Activated CD4-positive, alpha-beta T cell treated with anti-CD3 and anti-CD28 coated beads, Interleukin-2, amount 50 U/mL, for 48 hours (primary cell): ENCODE measurements at regions not wholly inside any gene's neighbourhood (a gene's known extent, or its start where the extent isn't known, plus 50 kb on each side); places are given as distances from the start of the nearest gene placed in this dataset.
"Not testable (repeated sequence)": the region's sequence is repeated elsewhere in the genome, so short reads cannot be mapped to it uniquely, and the experiment has no call there.

ENCODE experiments used
- DNase-seq, 2 experiments: peaks; one replicate each; pipeline ENCODE4 v3.0.0-alpha.2; 2020

DNA sequence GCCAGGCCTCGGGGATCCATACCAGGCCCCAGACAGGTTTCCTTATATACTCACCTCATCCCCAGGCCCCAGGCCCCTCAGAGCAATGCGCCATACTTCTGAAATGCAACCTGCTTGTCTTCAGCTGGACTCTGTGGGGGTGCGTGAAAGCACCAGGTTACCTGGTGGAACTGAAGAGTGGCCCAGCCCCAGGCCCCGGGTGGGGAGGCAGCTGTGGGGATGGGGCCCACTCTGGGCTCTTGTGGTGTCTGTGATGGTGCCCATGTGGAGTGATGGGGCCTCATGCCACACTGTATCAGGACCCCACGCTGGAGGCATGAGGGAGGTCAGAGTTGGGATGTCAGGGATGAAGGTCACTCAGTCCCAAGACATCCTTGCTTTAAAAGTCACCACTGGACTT, 999.0 kb downstream of the BRD1 start:
- DNase-seq = no peak

DNA sequence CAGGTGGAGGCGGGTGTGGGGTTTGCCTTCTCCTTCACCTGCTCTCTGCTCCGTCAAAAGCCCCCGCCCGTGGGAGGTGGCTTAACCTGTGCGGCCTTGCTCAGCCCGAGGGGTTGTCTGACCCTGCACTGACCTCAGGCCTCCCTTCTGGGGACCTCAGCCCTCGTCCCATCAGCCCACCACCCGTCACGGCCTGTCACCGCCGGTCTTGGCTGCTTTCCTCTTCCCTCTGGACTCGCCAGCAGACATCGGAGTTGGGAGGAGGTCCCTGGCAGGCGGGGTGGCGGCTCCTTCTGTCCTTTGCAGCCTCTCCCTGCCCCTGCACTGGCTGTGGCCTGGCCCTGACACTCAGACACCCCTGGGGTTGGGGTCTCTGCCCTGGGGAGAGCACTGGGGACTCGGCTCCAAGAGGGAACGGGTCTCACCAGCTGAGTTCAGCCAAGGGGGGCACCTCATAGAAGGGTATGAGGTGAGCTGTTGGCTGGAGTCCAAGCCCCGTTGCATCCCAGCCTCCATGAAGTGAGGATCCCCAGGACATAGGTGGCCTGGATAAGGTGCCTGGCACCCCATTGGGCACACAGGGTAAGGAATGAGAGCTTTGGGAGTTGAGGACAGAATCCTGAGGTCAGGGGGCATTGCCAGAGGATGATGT, 999.6 kb downstream of the BRD1 start:
- DNase-seq = no peak

DNA sequence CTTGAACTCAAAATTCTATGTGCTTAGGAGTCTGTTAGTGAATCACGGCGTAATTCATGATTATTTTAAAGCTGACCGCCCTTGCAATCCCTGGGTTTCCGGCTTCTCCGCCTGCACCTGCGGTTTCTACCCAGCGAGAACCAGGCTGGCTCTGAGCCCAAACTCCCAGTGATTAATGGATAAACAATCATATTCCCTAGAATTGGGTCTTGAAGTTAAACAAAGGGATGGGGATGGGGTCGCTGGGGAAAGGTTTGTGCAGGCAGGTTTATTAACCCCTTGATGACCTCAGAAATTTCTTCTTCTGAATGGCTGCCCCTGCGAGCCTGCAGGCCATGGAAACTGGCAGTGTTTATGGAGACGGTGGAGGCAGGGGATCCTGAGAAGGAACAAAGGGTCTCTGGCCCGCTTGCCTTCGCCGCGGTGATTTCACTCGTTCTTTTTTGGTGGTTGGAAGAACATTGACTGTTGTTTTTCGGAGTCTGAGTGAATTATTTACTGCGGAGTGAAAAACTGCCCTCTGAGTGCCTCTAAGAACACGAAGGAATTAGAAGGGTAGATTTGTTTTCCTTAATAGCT, 1000.3 kb downstream of the BRD1 start:
- DNase-seq = no peak

DNA sequence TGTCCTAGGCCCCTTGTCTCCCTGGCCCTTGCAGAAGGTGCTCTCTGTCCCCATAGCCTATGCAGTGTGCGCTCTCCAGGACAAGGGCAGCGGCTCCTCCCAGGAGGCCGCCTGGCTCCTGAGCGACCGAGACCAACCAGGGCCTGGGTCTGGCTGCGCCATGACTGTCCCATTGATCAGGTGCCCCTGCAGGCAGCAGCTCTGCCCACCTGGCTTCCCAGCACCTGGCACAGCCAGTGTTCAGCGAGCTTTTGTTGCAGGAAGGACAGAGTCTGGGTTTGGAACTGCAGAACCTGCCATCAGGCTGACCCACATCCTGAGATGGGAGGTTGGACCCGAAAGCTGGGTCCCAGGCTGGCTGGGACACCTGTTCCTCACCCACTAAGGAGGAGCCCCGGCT, 1001.1 kb downstream of the BRD1 start:
- DNase-seq = no peak

DNA sequence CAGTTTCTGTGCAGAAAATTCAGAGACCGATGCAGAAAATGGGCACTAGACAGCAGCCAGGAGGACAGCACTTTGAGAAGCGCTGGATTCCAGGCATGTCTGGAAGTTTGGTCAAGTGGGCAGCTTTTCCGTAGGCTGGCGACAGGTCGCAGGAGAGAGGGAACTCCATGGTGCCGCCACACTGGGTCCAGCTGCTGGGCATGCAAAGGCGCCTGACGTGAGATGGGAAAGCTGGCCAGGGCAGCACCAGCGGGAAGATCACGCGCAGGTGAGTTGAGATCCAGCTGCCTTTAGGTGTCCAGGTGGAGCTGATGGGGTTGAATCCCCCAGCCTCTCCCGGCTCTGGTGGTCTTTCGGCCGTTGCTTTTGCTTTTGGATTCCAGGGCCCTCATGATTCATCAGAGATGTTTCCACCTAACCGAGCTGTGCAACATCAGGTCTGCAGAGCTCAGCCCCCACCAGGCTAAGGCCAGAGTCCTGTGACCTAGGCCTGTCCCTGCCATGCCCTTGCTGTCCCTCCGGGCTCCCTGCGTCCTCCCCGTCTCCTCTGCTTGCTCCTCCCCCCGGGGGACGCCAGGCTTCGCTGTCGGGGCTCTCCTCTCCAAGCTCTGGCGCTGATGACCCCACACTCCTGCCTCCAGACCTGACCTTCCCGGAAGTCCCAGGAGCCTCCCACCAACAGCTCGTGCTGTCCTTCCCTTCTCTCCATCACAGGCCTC, 1001.7 kb downstream of the BRD1 start:
- DNase-seq = no peak

DNA sequence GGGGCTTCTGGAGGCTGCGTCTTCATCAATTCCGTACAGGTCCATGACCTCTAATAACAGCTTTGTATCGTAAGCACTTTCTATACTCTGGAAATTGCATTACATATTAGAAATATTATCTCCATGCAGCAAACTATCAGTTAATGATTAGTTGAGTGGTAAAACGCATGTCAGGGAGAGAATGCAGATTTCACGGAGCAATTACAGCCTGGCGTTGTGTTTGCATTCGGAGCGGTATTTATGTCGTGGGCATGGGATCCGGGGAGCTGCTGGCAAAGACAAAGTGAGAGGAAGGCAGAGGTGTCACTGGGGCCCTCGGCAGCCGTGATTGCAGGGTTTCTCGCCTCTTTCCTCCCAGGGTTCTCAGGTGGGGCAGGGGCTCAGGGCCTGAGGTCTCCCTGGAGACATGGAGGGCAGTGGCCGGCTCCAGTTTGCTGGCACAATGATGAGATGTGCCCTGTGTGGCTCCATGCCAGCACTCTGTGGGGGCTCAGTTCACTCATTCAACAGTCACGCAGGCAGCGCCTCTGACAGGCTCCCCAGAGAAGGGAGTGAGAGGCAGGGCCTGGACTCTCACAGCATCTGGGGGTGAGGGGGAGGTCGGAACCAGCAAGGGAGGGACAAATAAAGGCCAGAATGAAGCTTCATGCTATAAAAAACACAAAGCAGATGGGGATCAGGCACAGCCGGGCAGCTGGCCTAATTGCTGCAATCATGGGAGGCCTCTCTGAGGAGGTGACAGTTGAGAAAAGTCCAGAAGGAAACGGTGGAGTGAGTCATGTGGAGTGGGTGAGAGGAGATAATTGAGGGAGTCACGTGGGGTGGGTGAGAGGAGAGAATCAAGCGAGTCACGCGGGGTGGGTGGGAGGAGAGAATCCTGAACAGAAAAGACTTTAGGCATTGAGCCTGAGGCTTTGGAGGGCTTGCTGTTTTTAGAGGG, 1002.7 kb downstream of the BRD1 start:
- no peak for DNase-seq

DNA sequence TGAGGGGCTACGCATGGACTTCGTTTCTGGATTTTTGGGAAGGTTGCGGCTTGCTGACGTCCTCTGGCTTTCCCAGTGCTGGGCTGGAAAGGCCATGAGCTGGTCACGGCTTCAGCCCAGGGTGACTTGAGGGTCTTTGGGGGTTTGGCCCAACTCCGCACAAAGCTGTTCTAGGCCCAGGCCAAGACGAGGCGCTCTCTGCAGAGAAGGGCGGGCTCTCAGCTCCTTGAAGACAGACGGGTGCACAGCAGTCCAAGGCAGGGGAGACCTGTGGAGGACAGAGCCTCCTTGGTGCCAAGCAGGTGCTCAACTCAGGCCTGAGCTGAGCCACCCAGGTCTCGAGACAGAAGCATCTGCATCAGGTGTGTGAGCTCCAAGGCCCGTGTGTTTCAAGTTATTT, 1003.7 kb downstream of the BRD1 start:
- no peak for DNase-seq

DNA sequence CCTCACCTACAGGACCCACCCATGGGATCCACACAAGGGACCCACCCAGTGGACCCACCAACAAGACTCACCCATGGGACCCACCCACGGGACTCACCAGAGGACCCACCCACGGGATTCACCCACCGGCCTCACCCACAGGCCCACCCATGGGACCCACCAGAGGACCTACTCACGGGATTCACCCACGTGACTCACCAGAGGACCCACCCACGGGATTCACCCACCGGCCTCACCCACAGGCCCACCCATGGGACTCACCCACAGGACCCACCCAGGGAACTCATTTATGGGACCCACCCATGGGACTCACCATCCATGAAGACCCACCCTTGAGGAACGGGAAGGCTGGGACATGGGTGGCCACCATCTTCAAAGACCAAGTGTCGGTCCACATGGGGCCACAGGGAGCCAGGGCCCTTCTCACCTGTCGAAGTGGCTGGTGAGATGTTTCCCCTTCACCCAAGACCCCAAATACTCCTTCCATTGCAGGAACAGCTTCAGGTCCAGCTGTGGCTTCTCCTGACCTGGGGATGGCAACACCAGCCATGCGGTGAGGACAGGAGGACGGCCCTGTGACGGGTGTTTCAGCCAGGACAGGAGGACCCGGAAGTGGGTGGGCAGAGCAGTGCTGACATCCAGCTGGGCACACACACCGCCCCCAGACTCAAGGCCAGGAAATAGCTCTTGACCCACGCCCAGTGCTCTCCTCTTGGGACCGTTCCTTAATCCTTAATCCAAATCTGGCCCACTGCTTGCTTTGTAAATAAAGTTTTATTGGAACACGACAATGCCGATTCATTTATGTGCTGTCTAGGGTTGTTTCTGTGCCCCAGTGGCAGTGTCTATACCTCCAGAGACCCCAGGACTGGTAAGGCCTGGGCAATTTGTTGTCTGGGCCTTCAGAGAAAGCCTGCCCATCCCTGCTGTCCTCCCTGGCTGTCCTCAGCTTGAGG, 1005.1 kb downstream of the BRD1 start:
- DNase-seq = no peak

DNA sequence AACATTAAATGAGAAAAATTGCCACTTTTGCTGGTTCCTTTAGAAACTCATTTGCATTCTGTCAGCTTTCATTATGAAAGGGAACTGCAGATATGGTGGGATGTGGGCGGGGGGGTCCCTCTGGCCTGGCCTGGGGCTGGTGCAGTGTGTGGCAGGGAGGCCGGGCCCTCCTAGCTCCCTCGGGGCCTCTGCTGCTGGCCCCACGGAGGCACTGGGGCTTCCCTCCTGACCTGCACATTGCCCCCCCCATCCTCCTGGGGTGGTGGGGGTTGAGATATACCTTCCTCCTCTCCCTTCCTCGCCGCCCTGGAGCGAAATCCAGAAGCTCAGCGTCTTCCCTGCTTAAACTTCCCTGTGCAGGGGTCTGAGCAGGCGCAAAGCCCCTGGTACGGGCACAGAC, 1005.9 kb downstream of the BRD1 start:
- DNase-seq = no peak

DNA sequence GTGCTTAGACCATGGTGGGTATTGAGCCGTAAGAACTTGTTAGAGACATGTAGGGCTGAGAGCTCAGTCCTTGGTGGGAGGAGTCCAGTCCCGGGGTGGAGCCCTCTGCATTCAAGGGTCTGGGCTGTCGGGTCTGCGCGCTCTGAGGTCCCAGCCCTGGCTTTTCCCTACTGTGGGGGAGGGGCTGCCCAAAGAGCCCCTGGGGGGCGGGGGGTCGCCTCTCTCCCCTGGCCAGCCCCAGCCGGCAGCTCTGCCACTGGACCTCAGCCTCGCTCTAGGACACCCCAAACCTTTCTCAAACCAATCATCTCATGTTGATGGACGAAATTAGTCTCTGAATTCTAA, 1006.4 kb downstream of the BRD1 start:
- no peak for DNase-seq

DNA sequence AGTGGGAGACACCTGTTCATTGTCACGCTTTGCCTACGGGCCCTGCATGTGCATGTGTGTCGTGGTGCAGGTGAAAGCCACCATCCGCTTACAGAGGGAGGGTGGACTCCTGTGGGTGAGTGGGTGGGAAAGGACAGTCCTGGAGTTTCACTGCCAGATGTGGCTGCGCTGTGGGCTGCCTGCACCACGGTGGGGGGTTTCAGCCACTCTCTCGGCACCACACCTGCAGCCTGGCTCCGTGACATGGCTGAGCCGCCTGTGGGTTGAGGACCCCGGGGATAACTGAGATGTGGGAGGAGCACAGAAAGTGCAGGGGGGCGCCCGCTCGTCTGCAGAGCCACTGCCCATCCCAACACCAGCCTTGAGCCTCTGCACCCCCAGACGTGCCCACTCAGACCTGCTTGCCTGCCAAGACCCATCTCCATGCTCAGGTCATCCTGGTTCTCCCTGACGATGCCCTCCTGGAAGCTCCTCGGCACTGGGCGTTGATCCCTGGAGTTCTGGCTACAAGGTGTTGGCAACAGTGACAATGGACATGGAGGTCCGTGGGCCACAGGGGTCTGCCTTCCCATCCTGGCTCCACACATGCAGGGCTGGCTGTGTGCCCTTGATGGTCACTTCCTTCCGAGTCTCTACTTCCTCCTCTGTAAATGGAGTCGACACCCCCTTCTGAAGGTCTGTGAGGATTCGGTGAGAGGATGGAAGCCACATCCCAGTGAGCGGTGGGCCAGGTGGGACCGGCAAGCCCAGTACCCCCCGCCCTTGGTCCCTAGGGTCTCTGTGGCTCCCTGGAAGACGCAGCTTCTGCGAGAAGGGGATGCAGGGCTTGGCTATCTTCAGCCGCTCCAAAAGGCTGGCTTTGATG, 1007.0 kb downstream of the BRD1 start:
- no peak for DNase-seq

DNA sequence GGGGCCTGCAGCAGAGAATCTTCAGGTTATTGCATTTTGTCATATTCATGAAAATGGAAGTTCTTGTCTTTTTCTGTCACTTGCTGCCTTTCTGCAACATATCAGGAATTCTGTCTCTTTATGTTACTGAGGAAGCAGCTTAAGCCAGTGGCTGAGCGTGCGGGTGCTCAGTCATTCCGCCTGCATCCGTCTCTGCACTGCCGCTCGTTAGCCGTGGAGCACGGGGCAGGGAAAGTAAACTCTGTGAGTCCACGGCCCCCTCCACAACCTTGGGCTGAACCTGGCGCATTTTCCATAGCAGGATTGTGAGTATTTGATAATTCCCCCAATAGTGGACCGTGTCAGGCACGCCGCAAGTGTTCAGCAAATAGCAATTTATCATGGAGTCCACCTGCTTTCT, 1007.7 kb downstream of the BRD1 start:
- DNase-seq = no peak

DNA sequence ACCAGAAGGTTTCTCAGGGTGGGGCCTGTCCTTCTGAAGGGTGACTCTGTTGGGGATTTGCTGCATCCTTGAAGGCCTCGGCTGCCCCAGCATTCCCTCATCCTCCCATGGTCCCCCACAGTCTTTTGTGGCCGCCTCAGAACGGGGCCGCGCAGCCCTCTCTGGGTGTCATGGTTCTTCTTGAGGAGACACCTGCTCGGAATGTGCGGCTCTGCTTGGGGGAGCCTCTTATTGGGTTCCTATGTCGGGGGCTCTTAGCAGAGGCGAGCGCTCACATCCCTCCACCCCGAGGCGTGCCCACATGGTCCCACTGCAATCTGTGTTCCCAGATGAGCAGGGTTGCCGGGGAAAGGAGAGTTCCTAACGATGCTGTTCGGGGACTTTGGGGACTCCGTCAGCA, 1008.4 kb downstream of the BRD1 start:
- DNase-seq = no peak

DNA sequence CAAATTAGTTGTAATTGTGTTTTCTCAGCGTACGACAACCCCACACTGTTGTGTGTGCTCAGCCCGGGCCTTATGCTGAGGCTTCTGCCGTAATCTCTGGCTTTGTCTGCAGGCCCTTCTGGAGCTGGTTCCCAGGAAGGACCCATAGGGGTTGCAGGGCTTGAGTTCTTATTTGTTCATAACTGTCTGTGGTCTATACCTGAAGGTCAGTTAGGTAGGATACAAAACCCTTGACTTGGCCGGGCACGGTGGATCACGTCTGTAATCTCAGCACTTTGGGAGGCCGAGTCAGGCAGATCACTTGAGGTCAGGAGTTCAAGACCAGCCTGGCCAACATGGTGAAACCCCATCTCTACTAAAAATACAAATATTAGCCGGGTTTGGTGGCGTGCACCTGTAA, 1010.2 kb downstream of the BRD1 start:
- not testable (repeated sequence) for DNase-seq

DNA sequence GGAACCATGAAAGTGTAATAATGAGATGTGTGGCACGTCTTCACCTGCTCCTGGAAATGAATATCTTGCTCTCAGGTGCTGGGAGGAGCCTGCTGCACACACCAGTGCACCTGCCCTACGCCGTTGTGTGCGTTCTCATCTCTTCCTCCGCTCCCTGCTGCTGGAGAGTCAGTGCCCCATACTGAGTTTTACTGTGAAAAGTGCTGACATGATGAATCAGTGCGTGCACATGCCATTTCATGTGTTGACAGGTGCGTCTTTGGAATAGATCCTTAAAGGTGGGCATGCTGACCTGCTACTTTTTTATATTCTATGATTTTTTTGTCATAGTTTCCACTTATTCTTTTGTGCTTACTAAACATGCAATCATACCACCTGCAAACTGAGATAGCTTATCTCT, 1015.8 kb downstream of the BRD1 start:
- no peak for DNase-seq

DNA sequence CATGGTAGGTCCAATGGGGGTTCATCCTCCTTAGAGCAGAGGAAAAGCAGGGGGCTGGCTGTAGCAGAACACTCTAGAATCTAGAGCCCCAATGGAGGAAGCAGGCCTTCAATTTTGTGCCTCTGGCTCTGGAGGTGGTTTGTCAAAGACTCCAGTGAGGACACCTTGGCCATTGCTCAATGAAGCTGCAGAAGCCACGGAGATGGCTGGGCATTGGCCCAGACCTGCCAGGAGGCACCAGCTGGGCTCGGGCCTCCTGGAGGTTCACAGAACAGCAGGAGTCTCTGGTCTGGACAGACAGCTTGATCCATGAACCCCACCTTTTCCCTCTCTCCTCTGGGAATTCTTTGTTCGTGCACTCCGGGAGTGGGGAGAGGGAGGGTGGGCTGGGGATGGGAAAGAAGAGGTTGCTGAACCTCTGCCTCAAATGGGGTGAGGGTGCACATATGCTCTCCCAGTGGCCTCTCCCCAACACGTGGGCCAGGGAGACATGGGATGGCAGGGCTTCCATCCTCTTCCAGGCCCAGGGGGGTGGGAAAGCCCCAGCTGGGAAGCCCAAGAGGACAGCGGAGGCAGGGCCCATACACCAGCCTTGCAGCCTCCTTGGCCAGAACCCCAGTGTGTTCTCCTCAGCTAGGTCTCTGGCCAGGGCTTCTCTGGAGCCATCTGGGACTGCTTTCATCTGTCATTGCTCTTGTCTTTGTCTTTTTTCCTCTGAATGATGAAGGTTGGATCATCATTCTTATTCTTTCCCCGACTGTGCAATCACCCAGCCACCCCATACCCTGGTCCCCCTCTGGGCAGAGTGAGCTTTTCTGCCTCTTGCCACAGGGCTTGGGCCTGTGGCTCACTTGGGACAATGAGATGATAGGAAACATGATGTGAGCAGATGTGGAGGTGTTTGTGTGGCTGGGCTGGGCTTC, 1019.4 kb downstream of the BRD1 start:
- DNase-seq = no peak

DNA sequence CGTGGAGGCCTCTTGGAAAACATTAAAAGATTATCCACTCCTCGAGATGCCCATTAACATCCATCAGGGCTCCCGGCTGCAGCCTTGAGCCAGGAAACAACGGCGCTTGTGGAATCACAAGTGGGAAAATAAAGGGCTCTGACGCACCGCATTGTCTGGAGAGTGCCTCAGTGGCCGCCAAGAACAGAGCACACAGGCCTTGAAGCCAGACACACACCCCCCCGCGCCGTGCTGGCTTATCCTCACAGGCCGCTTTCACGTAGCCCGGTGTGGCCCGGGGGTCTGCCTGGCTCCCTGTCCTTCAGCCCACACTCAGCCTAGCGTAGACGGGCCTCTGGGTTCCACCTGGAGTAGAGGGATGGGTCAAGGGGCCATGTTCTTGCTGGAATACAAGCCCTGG, 1020.5 kb downstream of the BRD1 start:
- no peak for DNase-seq

DNA sequence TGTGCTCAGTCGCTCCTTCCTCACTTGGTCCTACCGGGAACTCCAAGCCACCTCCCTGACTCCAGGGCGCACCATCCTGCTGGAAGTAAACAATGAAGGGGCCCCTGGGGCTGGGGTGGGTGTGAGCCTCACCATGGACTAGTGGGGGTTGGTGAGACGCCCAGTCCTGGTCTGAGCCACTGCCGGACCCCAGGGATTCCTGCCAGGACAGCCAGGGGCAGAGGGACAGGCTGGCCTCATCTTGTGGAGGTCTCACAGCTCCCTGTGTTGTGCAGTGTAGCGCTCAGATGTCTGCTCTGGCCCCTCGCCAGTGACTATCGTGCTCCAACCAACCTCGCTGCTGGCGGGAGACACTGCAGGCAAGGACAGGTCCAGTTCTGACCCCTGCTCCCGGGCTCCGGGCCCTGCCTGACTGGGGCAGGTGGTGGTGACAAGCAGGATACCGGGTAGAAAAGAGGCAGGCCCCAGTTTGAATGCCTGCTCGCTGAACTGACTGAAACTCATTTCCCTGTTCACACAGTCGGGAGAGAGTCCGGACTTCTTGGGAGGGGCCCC, 1021.4 kb downstream of the BRD1 start:
- no peak for DNase-seq

DNA sequence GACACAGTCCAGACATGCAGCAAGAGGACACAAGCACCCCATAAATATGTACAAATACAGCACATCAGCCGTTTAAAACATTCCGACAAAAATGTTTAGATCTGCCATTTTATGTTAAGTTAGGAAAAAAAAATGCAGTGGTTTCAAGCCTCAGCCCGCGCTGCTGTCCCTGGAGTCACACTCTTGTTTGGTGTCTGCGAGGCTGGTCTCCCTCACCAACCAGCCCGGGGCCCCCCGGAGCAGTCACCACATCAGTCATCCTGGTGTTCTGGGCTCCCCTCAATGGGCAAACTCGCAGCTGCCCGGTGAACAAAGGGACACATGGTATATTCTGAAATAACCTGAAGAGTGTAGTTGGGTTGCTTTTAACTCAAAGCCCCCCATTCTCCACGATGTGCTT, 1022.2 kb downstream of the BRD1 start:
- no peak for DNase-seq

DNA sequence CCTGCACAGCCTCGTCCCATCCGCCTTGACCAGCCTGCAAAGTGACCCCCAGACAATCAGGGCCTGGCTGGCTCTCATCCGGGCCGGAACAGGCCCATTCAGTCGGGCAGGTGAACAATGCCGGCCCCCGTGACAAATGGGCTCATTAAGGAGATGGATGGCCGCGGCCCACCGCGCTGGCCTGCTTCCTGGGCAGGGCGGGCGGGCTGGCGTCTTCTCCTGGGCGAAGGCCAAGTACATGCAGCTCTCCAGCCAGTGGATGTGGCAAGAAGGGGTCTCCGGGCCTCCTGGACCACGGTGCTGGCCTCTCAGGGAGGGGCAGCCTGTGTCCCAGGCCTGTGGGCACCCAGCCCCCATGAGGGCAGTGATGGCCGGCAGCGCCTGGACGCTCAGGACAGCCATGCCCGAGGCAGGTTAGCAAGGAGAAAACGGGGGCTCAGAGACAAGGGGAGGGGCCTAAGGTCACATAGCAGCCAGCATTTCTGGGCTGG, 1022.8 kb downstream of the BRD1 start:
- no peak for DNase-seq
